SH-SY5Y (cell line): ENCODE measurements at regions not wholly inside any gene's neighbourhood (a gene's known extent, or its start where the extent isn't known, plus 50 kb on each side); places are given as distances from the start of the nearest gene placed in this dataset.

Experiments used
- GATA2 ChIP-seq: IDR thresholded peaks from 2 replicates; pipeline ENCODE4 v1.6.1; 2011; ENCODE audit warnings: mild to moderate bottlenecking, low read depth, low read length
- GATA3 ChIP-seq: IDR thresholded peaks from 2 replicates; pipeline ENCODE4 v1.6.1; 2011; ENCODE audit warnings: low read depth, mild to moderate bottlenecking, low read length, moderate library complexity

GRCh38 chr11:134560066-134560465 is 148.0 kb upstream of the B3GAT1 start:
- TF ChIP-seq GATA2 (no peak; the same call in 1 of the 2 replicates), GATA3 (no peak)
